Spleen (tissue), 7 donors: ENCODE measurements at regions not wholly inside any gene's neighbourhood (a gene's known extent, or its start where the extent isn't known, plus 50 kb on each side); places are given as distances from the start of the nearest gene placed in this dataset.

Experiments
- POLR2A ChIP-seq, 3 donors: fragments of 450-650 bp; IDR thresholded peaks; one replicate each; pipeline ENCODE4 v1.5.1; 2017; ENCODE audit warnings: antibody characterized with exemption in 3 of 3, mild to moderate bottlenecking in 1 of 3
- TF ChIP-seq, protein P1 (sequence below), 11 experiments: fragments of 200-600 bp in 7 of 11; fragments of 450-650 bp in 4 of 11; sonication (generic) in 4 of 11; IDR thresholded peaks in 8 of 11; conservative IDR thresholded peaks in 3 of 11; 1 replicate in 7 of 11; 2 replicates in 4 of 11; pipeline versions ENCODE4 v1.4.0 to v1.8.0; 2016 to 2021; ENCODE audit warnings: antibody characterized with exemption in 11 of 11, inconsistent platforms in 4 of 11, mild to moderate bottlenecking in 1 of 11
- donor health status: DM: no; HTN: no; CAD: no; lungs with moderate emphysema.
- donor health status: DM: no; HTN: no; CAD: no.
- donor health status: DM: no; HTN: no; CAD: no.

DNA sequence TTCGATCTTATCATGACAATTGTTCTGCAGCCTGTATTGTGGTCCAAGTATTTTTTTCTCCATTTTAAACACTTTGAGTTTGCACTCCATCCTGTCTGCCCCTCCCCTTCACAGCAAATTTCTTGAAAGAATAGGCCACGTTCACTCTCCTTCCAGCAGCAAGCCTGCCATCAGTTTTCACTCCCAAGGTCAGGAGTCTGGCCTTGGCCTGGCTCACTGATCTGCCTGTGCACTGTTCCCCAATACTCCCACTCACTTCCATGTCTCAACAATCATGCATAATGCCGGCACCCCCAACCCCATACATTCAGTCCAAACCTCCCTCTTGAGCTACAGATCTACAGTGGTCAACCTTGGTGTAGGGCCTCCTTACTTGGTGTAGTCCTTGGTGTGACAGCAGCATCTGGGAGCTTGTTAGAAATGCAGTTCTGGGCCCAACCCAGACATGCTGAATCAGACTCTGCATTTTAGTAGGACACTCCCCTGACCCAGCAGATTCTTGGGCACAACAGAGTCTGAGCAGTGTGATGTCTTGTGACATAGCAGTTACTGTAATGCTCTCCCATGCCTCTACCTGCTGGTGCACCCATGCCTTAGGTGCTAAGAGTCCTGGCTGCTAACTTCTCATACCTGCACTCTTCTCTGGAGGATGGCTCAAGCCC lies 58.3 kb upstream of the XCR1 start:
- TF ChIP-seq, protein P1, sequence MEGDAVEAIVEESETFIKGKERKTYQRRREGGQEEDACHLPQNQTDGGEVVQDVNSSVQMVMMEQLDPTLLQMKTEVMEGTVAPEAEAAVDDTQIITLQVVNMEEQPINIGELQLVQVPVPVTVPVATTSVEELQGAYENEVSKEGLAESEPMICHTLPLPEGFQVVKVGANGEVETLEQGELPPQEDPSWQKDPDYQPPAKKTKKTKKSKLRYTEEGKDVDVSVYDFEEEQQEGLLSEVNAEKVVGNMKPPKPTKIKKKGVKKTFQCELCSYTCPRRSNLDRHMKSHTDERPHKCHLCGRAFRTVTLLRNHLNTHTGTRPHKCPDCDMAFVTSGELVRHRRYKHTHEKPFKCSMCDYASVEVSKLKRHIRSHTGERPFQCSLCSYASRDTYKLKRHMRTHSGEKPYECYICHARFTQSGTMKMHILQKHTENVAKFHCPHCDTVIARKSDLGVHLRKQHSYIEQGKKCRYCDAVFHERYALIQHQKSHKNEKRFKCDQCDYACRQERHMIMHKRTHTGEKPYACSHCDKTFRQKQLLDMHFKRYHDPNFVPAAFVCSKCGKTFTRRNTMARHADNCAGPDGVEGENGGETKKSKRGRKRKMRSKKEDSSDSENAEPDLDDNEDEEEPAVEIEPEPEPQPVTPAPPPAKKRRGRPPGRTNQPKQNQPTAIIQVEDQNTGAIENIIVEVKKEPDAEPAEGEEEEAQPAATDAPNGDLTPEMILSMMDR (IDR thresholded peaks at IDR 0.05 in 8 of 11, conservative IDR thresholded peaks at IDR 0.05 in 3 of 11) = no peak
- TF ChIP-seq POLR2A (IDR thresholded peaks at IDR 0.05) = no peak
